OCI-LY1 (cell line): ENCODE measurements at regions not wholly inside any gene's neighbourhood (a gene's known extent, or its start where the extent isn't known, plus 50 kb on each side); places are given as distances from the start of the nearest gene placed in this dataset.

Source experiments
- H2AFZ ChIP-seq: fragments of 200-600 bp; sonication (generic), shearing (Covaris generic); 2 replicates; pipeline ENCODE4 v1.6.0; 2014; ENCODE audit warnings: antibody characterized with exemption, mild to moderate bottlenecking, low read length
- H3F3A ChIP-seq: fragments of 200-600 bp; sonication (generic), shearing (Covaris generic); 2 replicates; pipeline ENCODE4 v1.6.0; 2014; ENCODE audit warnings: mild to moderate bottlenecking, antibody characterized with exemption, low read length, moderate library complexity; ENCODE audit not compliant: insufficient read depth
- H3K27ac ChIP-seq: fragments of 200-600 bp; sonication (generic); 2 replicates; pipeline ENCODE4 v1.5.1; 2014; ENCODE audit warnings: low read length, mixed run types, mild to moderate bottlenecking, low read depth; ENCODE audit not compliant: poor library complexity, severe bottlenecking
- H3K27me3 ChIP-seq: fragments of 200-600 bp; sonication (generic); 2 replicates; pipeline ENCODE4 v1.6.0; 2014; ENCODE audit warnings: antibody characterized with exemption, mild to moderate bottlenecking, low read length, moderate library complexity; ENCODE audit not compliant: insufficient read depth
- H3K36me3 ChIP-seq: fragments of 200-600 bp; sonication (generic); 2 replicates; pipeline ENCODE4 v1.6.1; 2014; ENCODE audit warnings: mild to moderate bottlenecking, antibody characterized with exemption, low read length, moderate library complexity, mixed read lengths; ENCODE audit not compliant: insufficient read depth
- H3K4me1 ChIP-seq: fragments of 200-600 bp; sonication (generic); 2 replicates; pipeline ENCODE4 v1.5.1; 2014; ENCODE audit warnings: mild to moderate bottlenecking, low read length, moderate library complexity; ENCODE audit not compliant: insufficient read depth, severe bottlenecking
- H3K4me2 ChIP-seq: fragments of 200-600 bp; sonication (generic), shearing (Covaris generic); 2 replicates; pipeline ENCODE4 v1.6.1; 2014; ENCODE audit warnings: low read length
- H3K4me3 ChIP-seq: fragments of 200-600 bp; sonication (generic); 2 replicates; pipeline ENCODE4 v1.5.1; 2014; ENCODE audit warnings: low read length, low read depth, mild to moderate bottlenecking, mixed read lengths; ENCODE audit not compliant: poor library complexity, severe bottlenecking
- H3K79me2 ChIP-seq: fragments of 200-600 bp; shearing (Covaris generic); 2 replicates; pipeline ENCODE4 v1.6.1; 2016; ENCODE audit warnings: mixed run types, low read length, mixed read lengths; ENCODE audit not compliant: insufficient read depth
- H3K9ac ChIP-seq: fragments of 200-600 bp; sonication (generic), shearing (Covaris generic); 2 replicates; pipeline ENCODE4 v1.6.1; 2014; ENCODE audit warnings: mild to moderate bottlenecking, low read length, mixed read lengths
- H3K9me2 ChIP-seq: fragments of 200-600 bp; sonication (generic), shearing (Covaris generic); 2 replicates; pipeline ENCODE4 v1.6.1; 2014; ENCODE audit warnings: low read depth, mild to moderate bottlenecking, low read length, mixed read lengths
- H3K9me3 ChIP-seq: fragments of 200-600 bp; shearing (Covaris generic); 2 replicates; pipeline ENCODE4 v1.6.1; 2014; ENCODE audit warnings: low read length, mixed read lengths
- H4K20me1 ChIP-seq: fragments of 200-600 bp; sonication (generic), shearing (Covaris generic); 2 replicates; pipeline ENCODE4 v1.6.0; 2016; ENCODE audit warnings: mild to moderate bottlenecking, low read length; ENCODE audit not compliant: insufficient read depth
- EZH2 ChIP-seq: fragments of 200-600 bp; sonication (generic), shearing (Covaris generic); IDR thresholded peaks from 2 replicates; pipeline ENCODE4 v1.8.0; 2017; ENCODE audit warnings: borderline replicate concordance, mixed run types, mild to moderate bottlenecking, antibody characterized with exemption, low read length, moderate library complexity, mixed read lengths
- TF ChIP-seq, protein P1 (sequence below): fragments of 200-600 bp; sonication (generic), shearing (Covaris generic); IDR thresholded peaks from 2 replicates; pipeline ENCODE4 v1.5.1; 2017; ENCODE audit warnings: mild to moderate bottlenecking, antibody characterized with exemption, low read length, moderate library complexity, mixed read lengths

GRCh38 chr2:104635608-104636007, 218.3 kb upstream of the POU3F3 start:
- no peaks in the 10 kb centered on the region for H3K36me3 ChIP-seq
- H3K4me1 ChIP-seq: no peaks in the 10 kb centered on the region
- no peaks in the 10 kb centered on the region for H3K9me2 ChIP-seq
- TF ChIP-seq, protein P1, sequence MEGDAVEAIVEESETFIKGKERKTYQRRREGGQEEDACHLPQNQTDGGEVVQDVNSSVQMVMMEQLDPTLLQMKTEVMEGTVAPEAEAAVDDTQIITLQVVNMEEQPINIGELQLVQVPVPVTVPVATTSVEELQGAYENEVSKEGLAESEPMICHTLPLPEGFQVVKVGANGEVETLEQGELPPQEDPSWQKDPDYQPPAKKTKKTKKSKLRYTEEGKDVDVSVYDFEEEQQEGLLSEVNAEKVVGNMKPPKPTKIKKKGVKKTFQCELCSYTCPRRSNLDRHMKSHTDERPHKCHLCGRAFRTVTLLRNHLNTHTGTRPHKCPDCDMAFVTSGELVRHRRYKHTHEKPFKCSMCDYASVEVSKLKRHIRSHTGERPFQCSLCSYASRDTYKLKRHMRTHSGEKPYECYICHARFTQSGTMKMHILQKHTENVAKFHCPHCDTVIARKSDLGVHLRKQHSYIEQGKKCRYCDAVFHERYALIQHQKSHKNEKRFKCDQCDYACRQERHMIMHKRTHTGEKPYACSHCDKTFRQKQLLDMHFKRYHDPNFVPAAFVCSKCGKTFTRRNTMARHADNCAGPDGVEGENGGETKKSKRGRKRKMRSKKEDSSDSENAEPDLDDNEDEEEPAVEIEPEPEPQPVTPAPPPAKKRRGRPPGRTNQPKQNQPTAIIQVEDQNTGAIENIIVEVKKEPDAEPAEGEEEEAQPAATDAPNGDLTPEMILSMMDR: no peak
- no peak for TF ChIP-seq EZH2
- no peaks in the 10 kb centered on the region for H3K9me3 ChIP-seq
- no peaks in the 10 kb centered on the region for H3F3A ChIP-seq
- no peaks in the 10 kb centered on the region for H3K79me2 ChIP-seq
- H3K4me3 ChIP-seq: no peak overlapping the region
- H3K27me3 ChIP-seq: no peaks in the 10 kb centered on the region
- H2AFZ ChIP-seq: no peak overlapping the region
- H3K27ac ChIP-seq: no peak overlapping the region
- no peak overlapping the region for H3K9ac ChIP-seq
- H3K4me2 ChIP-seq: no peak overlapping the region
- no peaks in the 10 kb centered on the region for H4K20me1 ChIP-seq

DNA sequence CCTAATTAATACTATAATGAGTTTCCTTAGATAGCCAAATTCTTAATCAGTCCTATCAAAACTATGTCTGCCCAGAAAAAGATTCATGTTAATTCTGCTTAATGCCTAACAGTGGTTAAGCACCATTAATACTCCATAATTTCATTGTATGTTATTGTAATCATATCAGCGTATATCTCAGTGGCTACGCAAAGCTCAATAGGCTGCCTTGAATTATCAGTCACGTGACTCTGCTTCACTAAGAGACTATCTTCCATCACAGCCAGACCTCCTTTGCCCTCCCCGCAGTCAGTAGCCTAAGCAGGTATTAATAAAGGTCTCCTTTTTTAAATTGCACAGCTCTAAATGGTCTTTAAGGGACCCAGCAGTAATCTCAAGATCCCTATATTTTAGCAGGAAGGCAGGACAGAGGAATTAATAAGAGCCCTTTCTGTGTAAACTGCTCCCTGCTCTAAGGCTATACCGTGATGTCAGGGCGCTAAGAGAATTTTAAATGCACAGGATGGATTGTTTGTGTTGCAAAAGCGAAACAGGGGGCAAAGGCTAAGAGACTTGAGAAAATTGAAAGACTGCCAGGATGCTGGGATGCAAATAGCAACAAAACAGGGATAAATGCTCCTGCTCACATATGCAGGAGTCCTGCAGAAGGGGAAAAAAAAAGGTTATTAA, 215.6 kb upstream of the POU3F3 start:
- no peaks in the 10 kb centered on the region for H3K27me3 ChIP-seq
- no peak overlapping the region for H3K4me2 ChIP-seq
- no peaks in the 10 kb centered on the region for H4K20me1 ChIP-seq
- H3K4me1 ChIP-seq: no peaks in the 10 kb centered on the region
- H3F3A ChIP-seq: no peaks in the 10 kb centered on the region
- H3K27ac ChIP-seq: no peak overlapping the region
- H3K4me3 ChIP-seq: no peak overlapping the region
- H3K79me2 ChIP-seq: no peaks in the 10 kb centered on the region
- no peaks in the 10 kb centered on the region for H3K9me2 ChIP-seq
- H3K9me3 ChIP-seq: no peaks in the 10 kb centered on the region
- no peak overlapping the region for H3K9ac ChIP-seq
- H3K36me3 ChIP-seq: no peaks in the 10 kb centered on the region
- no peak overlapping the region for H2AFZ ChIP-seq
- TF ChIP-seq, protein P1: no peak
- no peak for TF ChIP-seq EZH2

DNA sequence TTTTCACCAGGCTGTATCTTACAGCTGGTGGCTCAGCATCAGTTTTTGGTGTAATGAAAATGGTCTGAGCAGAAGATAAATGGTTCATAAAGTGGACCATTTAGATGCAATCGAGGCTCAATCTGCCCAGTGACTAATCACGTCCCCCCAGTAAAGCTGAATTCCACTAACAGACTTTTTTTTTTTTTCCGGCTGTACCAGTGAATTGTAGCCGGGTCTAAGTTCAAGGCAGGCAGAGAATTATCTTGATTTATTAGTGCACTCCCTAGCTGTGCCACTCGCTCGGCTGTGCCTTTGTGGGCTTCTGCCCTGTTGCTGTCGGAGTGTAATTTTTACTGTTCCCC, 215.1 kb upstream of the POU3F3 start:
- Histone ChIP-seq H3K4me1 (no peaks in the 10 kb centered on the region), H3K9me3 (no peaks in the 10 kb centered on the region), H3K27ac (no peak overlapping the region), H3K27me3 (no peaks in the 10 kb centered on the region), H3F3A (no peaks in the 10 kb centered on the region), H2AFZ (no peak overlapping the region), H3K4me3 (no peak overlapping the region), H3K9me2 (no peaks in the 10 kb centered on the region), H3K9ac (no peak overlapping the region), H3K36me3 (no peaks in the 10 kb centered on the region), H3K79me2 (no peaks in the 10 kb centered on the region), H3K4me2 (no peak overlapping the region), H4K20me1 (no peaks in the 10 kb centered on the region)
- no peak for TF ChIP-seq EZH2
- TF ChIP-seq, protein P1: no peak
